GM18511 (cell line): ENCODE measurements at regions not wholly inside any gene's neighbourhood (a gene's known extent, or its start where the extent isn't known, plus 50 kb on each side); places are given as distances from the start of the nearest gene placed in this dataset.

ENCODE experiments used
- ATAC-seq: cut with Tn5 transposase; IDR thresholded peaks from one replicate; pipeline ENCODE4 v1.9.1; 2021; ENCODE audit warnings: mild to moderate bottlenecking, moderate library complexity; ENCODE audit not compliant: unreplicated experiment

- no peak for ATAC-seq
These were observed 238.1 kb downstream of the AACS start for GRCh38 chr12:125303337-125303736.

- ATAC-seq = no peak
These were observed 238.8 kb downstream of the AACS start for GRCh38 chr12:125304029-125304428.

GRCh38 chr12:125305231-125305630, 240.0 kb downstream of the AACS start:
- ATAC-seq = no peak

GRCh38 chr12:125310461-125310860, 245.2 kb downstream of the AACS start:
- ATAC-seq = no peak

- no peak for ATAC-seq
These were observed 245.8 kb downstream of the AACS start for GRCh38 chr12:125311050-125311449.

- ATAC-seq = no peak
These were observed 247.2 kb downstream of the AACS start for GRCh38 chr12:125312471-125312870.

- ATAC-seq = no peak
These were observed 249.0 kb downstream of the AACS start for GRCh38 chr12:125314051-125314755.

- no peak for ATAC-seq
These were observed 250.5 kb downstream of the AACS start for GRCh38 chr12:125315771-125316170.

GRCh38 chr12:125320177-125320576, 254.9 kb downstream of the AACS start:
- ATAC-seq = no peak

- no peak for ATAC-seq
These were observed 259.7 kb downstream of the AACS start for GRCh38 chr12:125324861-125325490.

- no peak for ATAC-seq
These were observed 264.2 kb downstream of the AACS start for GRCh38 chr12:125329239-125330102.

- ATAC-seq = peak; percentile 91
These were observed 265.6 kb downstream of the AACS start for GRCh38 chr12:125330645-125331341.

GRCh38 chr12:125331342-125332052, 266.3 kb downstream of the AACS start:
- peak; percentile 17 for ATAC-seq

- no peak for ATAC-seq
These were observed 267.7 kb downstream of the AACS start for GRCh38 chr12:125332900-125333299.

GRCh38 chr12:125336246-125336645, 271.0 kb downstream of the AACS start:
- ATAC-seq = no peak

- no peak for ATAC-seq
These were observed 275.6 kb downstream of the AACS start for GRCh38 chr12:125340791-125341190.

- ATAC-seq = no peak
These were observed 276.2 kb downstream of the AACS start for GRCh38 chr12:125341422-125341821.

GRCh38 chr12:125343649-125344048, 278.4 kb downstream of the AACS start:
- no peak for ATAC-seq

GRCh38 chr12:125346362-125346761, 281.1 kb downstream of the AACS start:
- ATAC-seq = no peak

GRCh38 chr12:125351788-125352187, 286.6 kb downstream of the AACS start:
- no peak for ATAC-seq
